GM23338 (cell line): ENCODE measurements at regions not wholly inside any gene's neighbourhood (a gene's known extent, or its start where the extent isn't known, plus 50 kb on each side); places are given as distances from the start of the nearest gene placed in this dataset.

ENCODE experiments used
- ATAC-seq: fragments of 200-7000 bp; cut with Tn5 transposase; 3 replicates; pipeline ENCODE4 v1.9.1; 2020
- DNase-seq: peaks from one replicate; pipeline ENCODE4 v3.0.0-alpha.2; 2015; ENCODE audit warnings: low spot score
- H2AFZ ChIP-seq: fragments of 200-600 bp; sonication (generic); 2 replicates; pipeline ENCODE4 v1.8.0; 2016; ENCODE audit warnings: antibody characterized with exemption, mild to moderate bottlenecking, moderate library complexity
- H3F3A ChIP-seq: fragments of 200-600 bp; sonication (generic); replicated peaks from 2 replicates; pipeline ENCODE4 v1.8.0; 2017; ENCODE audit warnings: antibody characterized with exemption, mixed run types, low read depth
- H3K27ac ChIP-seq: fragments of 200-600 bp; sonication (generic); 2 replicates; pipeline ENCODE4 v1.6.1; 2016; ENCODE audit warnings: low read depth
- H3K27me3 ChIP-seq: fragments of 200-600 bp; sonication (generic); 2 replicates; pipeline ENCODE4 v1.8.0; 2016; ENCODE audit warnings: mild to moderate bottlenecking, mixed run types, moderate library complexity; ENCODE audit not compliant: insufficient read depth
- H3K36me3 ChIP-seq: fragments of 200-600 bp; sonication (generic); 2 replicates; pipeline ENCODE4 v1.8.0; 2016; ENCODE audit warnings: mild to moderate bottlenecking; ENCODE audit not compliant: insufficient read depth
- H3K4me1 ChIP-seq: fragments of 200-600 bp; sonication (generic); 2 replicates; pipeline ENCODE4 v1.8.0; 2016; ENCODE audit warnings: mild to moderate bottlenecking, moderate library complexity; ENCODE audit not compliant: insufficient read depth
- H3K4me2 ChIP-seq: fragments of 200-600 bp; sonication (generic); 2 replicates; pipeline ENCODE4 v1.7.1; 2017; ENCODE audit warnings: mixed run types
- H3K4me3 ChIP-seq: fragments of 200-600 bp; sonication (generic); 2 replicates; pipeline ENCODE4 v1.6.1; 2016; ENCODE audit warnings: mixed run types
- H3K79me2 ChIP-seq: fragments of 200-600 bp; sonication (generic); replicated peaks from 2 replicates; pipeline ENCODE4 v1.8.0; 2017; ENCODE audit warnings: mild to moderate bottlenecking; ENCODE audit not compliant: insufficient read depth
- H3K9me2 ChIP-seq: fragments of 200-600 bp; sonication (generic); 2 replicates; pipeline ENCODE4 v1.8.0; 2017; ENCODE audit not compliant: insufficient read depth
- H4K20me1 ChIP-seq: fragments of 200-600 bp; sonication (generic); replicated peaks from 2 replicates; pipeline ENCODE4 v1.8.0; 2017; ENCODE audit warnings: mild to moderate bottlenecking; ENCODE audit not compliant: insufficient read depth
- H3K27ac Mint-ChIP-seq: 2 replicates; pipeline ENCODE4 v1.8.0; 2020; ENCODE audit warnings: inconsistent platforms, mild to moderate bottlenecking, moderate library complexity, mixed read lengths
- H3K27me3 Mint-ChIP-seq: 3 replicates; pipeline ENCODE4 v1.8.0; 2022; ENCODE audit warnings: low read depth, mild to moderate bottlenecking, moderate library complexity, mixed read lengths, inconsistent platforms; ENCODE audit not compliant: insufficient read depth, poor library complexity
- H3K36me3 Mint-ChIP-seq: 3 replicates; pipeline ENCODE4 v1.8.0; 2021; ENCODE audit warnings: low read depth, mild to moderate bottlenecking, inconsistent platforms, moderate library complexity, mixed read lengths
- H3K4me1 Mint-ChIP-seq: 3 replicates; pipeline ENCODE4 v1.8.0; 2020; ENCODE audit warnings: mild to moderate bottlenecking, inconsistent platforms, mixed read lengths
- H3K4me3 Mint-ChIP-seq: 3 replicates; pipeline ENCODE4 v1.8.0; 2021; ENCODE audit warnings: moderate library complexity, mild to moderate bottlenecking, inconsistent platforms, mixed read lengths
- H3K9me3 Mint-ChIP-seq: 3 replicates; pipeline ENCODE4 v1.8.0; 2020; ENCODE audit warnings: moderate library complexity, mild to moderate bottlenecking, inconsistent platforms, mixed read lengths
- CREB1 ChIP-seq: fragments of 250-450 bp; sonication (Bioruptor Pico); IDR thresholded peaks from 2 replicates; pipeline ENCODE4 v1.5.0; 2020; ENCODE audit warnings: low read depth, mild to moderate bottlenecking, moderate library complexity
- EZH2 ChIP-seq: fragments of 200-600 bp; sonication (generic); IDR thresholded peaks from one replicate; pipeline ENCODE4 v1.8.0; 2017; ENCODE audit warnings: antibody characterized with exemption, mild to moderate bottlenecking, low read depth; ENCODE audit not compliant: unreplicated experiment
- EZH2phosphoT487 ChIP-seq: fragments of 200-600 bp; sonication (generic); IDR thresholded peaks from one replicate; pipeline ENCODE4 v1.8.1; 2018; ENCODE audit warnings: antibody characterized with exemption; ENCODE audit not compliant: unreplicated experiment
- JUNB ChIP-seq: IDR thresholded peaks from one replicate; pipeline ENCODE4 v1.6.1; 2016; ENCODE audit warnings: antibody characterized with exemption; ENCODE audit not compliant: unreplicated experiment
- NANOG ChIP-seq: IDR thresholded peaks from 2 replicates; pipeline ENCODE4 v1.6.1; 2016; ENCODE audit warnings: antibody characterized with exemption, borderline replicate concordance
- POLR2AphosphoS5 ChIP-seq: IDR thresholded peaks from 2 replicates; pipeline ENCODE4 v1.6.1; 2016; ENCODE audit warnings: antibody characterized with exemption, low read depth
- STAT1 ChIP-seq: IDR thresholded peaks from one replicate; pipeline ENCODE4 v1.6.1; 2016; ENCODE audit warnings: antibody characterized with exemption; ENCODE audit not compliant: unreplicated experiment
- ZNF114 ChIP-seq: fragments of 250-450 bp; sonication (Bioruptor Pico); IDR thresholded peaks from 2 replicates; pipeline ENCODE4 v1.5.0; 2020; ENCODE audit warnings: mild to moderate bottlenecking, moderate library complexity
- ZNF331 ChIP-seq: fragments of 250-450 bp; sonication (Bioruptor Pico); IDR thresholded peaks from 2 replicates; pipeline ENCODE4 v1.5.0; 2020; ENCODE audit warnings: low read depth, mild to moderate bottlenecking, moderate library complexity
- TF ChIP-seq, protein P1 (sequence below): IDR thresholded peaks from 2 replicates; pipeline ENCODE4 v1.6.1; 2016; ENCODE audit warnings: antibody characterized with exemption
- TF ChIP-seq, protein P2 (sequence below), 2 experiments: fragments of 200-600 bp in 1 of 2; sonication (generic) in 1 of 2; conservative IDR thresholded peaks; 2 replicates each; pipeline versions ENCODE4 v1.5.1 to v1.6.1; 2016 to 2017; ENCODE audit warnings: antibody characterized with exemption in 2 of 2, low read depth in 2 of 2, mild to moderate bottlenecking in 2 of 2, moderate library complexity in 1 of 2
- TF ChIP-seq, protein P3 (sequence below): IDR thresholded peaks from one replicate; pipeline ENCODE4 v1.6.1; 2018; ENCODE audit warnings: antibody characterized with exemption; ENCODE audit not compliant: unreplicated experiment

DNA sequence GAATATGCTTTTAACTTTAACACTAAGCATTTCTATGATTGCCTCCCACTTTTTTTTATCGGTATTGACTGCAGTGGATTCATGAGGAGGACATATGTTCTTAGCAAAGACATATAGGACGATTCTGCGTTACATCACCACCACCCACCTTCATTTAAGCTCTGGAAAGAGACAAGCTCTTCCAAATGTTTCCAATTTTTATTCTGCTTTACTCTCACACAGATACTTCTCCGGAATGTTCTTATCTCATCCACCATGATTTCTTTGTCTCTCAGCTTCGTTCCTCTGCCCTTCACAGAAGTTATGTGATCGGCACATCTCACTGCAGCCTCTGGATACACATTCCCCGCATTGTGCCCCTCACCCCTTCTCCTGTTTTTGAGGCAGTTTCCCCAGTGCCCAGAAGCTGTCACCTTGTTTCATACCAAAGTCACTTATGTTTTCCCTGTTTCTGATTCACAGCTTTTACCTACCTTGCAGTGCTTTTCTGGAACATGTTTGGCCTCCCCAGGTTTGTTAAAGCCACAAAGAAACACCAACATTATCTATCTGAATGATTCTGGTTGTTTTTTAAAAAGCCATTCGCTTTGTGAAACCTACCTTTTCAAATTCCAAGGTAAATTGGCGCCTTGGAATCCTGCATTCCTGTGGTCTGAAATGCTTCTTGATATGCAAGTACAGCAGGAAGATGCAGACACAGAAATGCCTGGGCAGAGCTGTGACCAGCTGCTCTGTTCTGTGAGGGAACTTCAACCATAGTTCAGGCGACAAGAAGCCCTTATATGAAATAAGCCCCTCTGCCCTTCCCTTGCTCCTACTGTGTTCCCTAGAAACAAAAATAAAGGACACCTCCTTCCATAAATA lies 1020.2 kb downstream of the TTLL7 start (continued):
- TF ChIP-seq, protein P1, sequence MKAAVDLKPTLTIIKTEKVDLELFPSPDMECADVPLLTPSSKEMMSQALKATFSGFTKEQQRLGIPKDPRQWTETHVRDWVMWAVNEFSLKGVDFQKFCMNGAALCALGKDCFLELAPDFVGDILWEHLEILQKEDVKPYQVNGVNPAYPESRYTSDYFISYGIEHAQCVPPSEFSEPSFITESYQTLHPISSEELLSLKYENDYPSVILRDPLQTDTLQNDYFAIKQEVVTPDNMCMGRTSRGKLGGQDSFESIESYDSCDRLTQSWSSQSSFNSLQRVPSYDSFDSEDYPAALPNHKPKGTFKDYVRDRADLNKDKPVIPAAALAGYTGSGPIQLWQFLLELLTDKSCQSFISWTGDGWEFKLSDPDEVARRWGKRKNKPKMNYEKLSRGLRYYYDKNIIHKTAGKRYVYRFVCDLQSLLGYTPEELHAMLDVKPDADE, result no peak
- TF ChIP-seq, protein P2, sequence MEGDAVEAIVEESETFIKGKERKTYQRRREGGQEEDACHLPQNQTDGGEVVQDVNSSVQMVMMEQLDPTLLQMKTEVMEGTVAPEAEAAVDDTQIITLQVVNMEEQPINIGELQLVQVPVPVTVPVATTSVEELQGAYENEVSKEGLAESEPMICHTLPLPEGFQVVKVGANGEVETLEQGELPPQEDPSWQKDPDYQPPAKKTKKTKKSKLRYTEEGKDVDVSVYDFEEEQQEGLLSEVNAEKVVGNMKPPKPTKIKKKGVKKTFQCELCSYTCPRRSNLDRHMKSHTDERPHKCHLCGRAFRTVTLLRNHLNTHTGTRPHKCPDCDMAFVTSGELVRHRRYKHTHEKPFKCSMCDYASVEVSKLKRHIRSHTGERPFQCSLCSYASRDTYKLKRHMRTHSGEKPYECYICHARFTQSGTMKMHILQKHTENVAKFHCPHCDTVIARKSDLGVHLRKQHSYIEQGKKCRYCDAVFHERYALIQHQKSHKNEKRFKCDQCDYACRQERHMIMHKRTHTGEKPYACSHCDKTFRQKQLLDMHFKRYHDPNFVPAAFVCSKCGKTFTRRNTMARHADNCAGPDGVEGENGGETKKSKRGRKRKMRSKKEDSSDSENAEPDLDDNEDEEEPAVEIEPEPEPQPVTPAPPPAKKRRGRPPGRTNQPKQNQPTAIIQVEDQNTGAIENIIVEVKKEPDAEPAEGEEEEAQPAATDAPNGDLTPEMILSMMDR (conservative IDR thresholded peaks at IDR 0.05; ENCODE audit: low read depth in 2 of 2), result no peak
- no peak for TF ChIP-seq CREB1 (CRISPR knock-in tag)

GRCh38 chr1:82972841-82973553 lies 1025.9 kb downstream of the TTLL7 start:
- no peaks in the 10 kb centered on the region for H3K9me3 Mint-ChIP-seq
- Histone ChIP-seq H3K27me3 (no peaks in the 10 kb centered on the region), H3F3A (no peaks in the 10 kb centered on the region), H3K4me1 (peaks cover 2% of the 10 kb centered on the region; the same call in 1 of the 2 replicates), H2AFZ (no peak overlapping the region), H3K79me2 (no peaks in the 10 kb centered on the region), H3K9me2 (peaks cover 11% of the 10 kb centered on the region), H3K4me3 (no peak overlapping the region), H3K4me2 (no peak overlapping the region), H3K36me3 (no peaks in the 10 kb centered on the region), H4K20me1 (no peaks in the 10 kb centered on the region), H3K27ac (no peak overlapping the region)
- H3K27me3 Mint-ChIP-seq, result peaks cover 3% of the 10 kb centered on the region
- DNase-seq (no peak), ATAC-seq (no peak)
- H3K27ac Mint-ChIP-seq, result no peak overlapping the region
- H3K36me3 Mint-ChIP-seq, result no peaks in the 10 kb centered on the region
- H3K4me3 Mint-ChIP-seq, result no peak overlapping the region
- peaks cover 6% of the 10 kb centered on the region for H3K4me1 Mint-ChIP-seq
- TF ChIP-seq JUNB (no peak), EZH2 (no peak), STAT1 (no peak), ZNF114 (CRISPR knock-in tag) (no peak), CREB1 (CRISPR knock-in tag) (no peak), ZNF331 (CRISPR knock-in tag) (no peak), POLR2AphosphoS5 (no peak), EZH2phosphoT487 (no peak), NANOG (no peak)
- TF ChIP-seq, protein P3, sequence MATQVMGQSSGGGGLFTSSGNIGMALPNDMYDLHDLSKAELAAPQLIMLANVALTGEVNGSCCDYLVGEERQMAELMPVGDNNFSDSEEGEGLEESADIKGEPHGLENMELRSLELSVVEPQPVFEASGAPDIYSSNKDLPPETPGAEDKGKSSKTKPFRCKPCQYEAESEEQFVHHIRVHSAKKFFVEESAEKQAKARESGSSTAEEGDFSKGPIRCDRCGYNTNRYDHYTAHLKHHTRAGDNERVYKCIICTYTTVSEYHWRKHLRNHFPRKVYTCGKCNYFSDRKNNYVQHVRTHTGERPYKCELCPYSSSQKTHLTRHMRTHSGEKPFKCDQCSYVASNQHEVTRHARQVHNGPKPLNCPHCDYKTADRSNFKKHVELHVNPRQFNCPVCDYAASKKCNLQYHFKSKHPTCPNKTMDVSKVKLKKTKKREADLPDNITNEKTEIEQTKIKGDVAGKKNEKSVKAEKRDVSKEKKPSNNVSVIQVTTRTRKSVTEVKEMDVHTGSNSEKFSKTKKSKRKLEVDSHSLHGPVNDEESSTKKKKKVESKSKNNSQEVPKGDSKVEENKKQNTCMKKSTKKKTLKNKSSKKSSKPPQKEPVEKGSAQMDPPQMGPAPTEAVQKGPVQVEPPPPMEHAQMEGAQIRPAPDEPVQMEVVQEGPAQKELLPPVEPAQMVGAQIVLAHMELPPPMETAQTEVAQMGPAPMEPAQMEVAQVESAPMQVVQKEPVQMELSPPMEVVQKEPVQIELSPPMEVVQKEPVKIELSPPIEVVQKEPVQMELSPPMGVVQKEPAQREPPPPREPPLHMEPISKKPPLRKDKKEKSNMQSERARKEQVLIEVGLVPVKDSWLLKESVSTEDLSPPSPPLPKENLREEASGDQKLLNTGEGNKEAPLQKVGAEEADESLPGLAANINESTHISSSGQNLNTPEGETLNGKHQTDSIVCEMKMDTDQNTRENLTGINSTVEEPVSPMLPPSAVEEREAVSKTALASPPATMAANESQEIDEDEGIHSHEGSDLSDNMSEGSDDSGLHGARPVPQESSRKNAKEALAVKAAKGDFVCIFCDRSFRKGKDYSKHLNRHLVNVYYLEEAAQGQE, result no peak
- TF ChIP-seq, protein P1, result no peak
- TF ChIP-seq, protein P2 (conservative IDR thresholded peaks at IDR 0.05; ENCODE audit: low read depth in 2 of 2), result no peak
